ENCODE measurements at regions not wholly inside any gene's neighbourhood (a gene's known extent, or its start where the extent isn't known, plus 50 kb on each side); places are given as distances from the start of the nearest gene placed in this dataset.

DNA sequence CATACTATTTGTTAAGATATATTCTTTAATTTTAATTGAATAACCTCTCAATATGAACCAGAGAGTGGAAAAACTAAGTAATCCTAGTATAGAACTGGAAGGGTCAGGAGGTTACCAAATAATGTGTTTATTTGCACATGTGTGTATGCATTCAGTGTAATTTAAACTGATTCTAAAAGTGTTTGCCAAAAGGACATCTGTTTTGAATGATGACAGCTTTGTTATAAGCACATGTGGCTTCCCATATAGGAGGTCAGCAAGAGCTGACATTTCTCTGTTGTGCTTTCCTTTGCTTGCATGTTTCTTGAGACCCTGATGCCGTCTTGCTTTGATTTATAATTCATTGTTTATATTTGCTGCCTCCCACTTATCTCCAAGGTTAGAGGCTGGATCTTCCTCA is 383.4 kb downstream of the BRINP1 start:
- Histone ChIP-seq H3K4me2 (ENCODE audit: control insufficient read depth, extremely low read depth, insufficient read depth, low read depth, low read length) (no peak overlapping the region), H3K9ac (ENCODE audit: control insufficient read depth, extremely low read depth, insufficient read depth, low read length) (no peak overlapping the region), H3K4me3 (ENCODE audit: control insufficient read depth in 2 of 3, extremely low read depth in 1 of 3, insufficient read depth in 2 of 3, low read depth in 1 of 3, low read length in 3 of 3) (no peak overlapping the region), H3K9me1 (ENCODE audit: control insufficient read depth, extremely low read depth, insufficient read depth, low read length) (no peaks in the 10 kb centered on the region), H4K20me1 (ENCODE audit: control insufficient read depth, extremely low read depth, insufficient read depth, low read length) (no peaks in the 10 kb centered on the region), H2AFZ (ENCODE audit: control insufficient read depth, low read length) (no peak overlapping the region), H3K36me3 (ENCODE audit: control insufficient read depth in 2 of 2, extremely low read depth in 1 of 2, insufficient read depth in 2 of 2, low read length in 2 of 2) (no peaks in the 10 kb centered on the region), H3K4me1 (ENCODE audit: control insufficient read depth, extremely low read depth, insufficient read depth, low read length) (no peaks in the 10 kb centered on the region), H3K79me2 (ENCODE audit: control insufficient read depth, insufficient read depth, low read length) (no peaks in the 10 kb centered on the region), H3K9me3 (ENCODE audit: control insufficient read depth, low read depth, low read length) (no peaks in the 10 kb centered on the region), H3K27me3 (ENCODE audit: control insufficient read depth, extremely low read depth, insufficient read depth, low read length) (no peaks in the 10 kb centered on the region), H3K27ac (ENCODE audit: control insufficient read depth, insufficient read depth, low read length) (no peak overlapping the region)
- TF ChIP-seq, protein P1, sequence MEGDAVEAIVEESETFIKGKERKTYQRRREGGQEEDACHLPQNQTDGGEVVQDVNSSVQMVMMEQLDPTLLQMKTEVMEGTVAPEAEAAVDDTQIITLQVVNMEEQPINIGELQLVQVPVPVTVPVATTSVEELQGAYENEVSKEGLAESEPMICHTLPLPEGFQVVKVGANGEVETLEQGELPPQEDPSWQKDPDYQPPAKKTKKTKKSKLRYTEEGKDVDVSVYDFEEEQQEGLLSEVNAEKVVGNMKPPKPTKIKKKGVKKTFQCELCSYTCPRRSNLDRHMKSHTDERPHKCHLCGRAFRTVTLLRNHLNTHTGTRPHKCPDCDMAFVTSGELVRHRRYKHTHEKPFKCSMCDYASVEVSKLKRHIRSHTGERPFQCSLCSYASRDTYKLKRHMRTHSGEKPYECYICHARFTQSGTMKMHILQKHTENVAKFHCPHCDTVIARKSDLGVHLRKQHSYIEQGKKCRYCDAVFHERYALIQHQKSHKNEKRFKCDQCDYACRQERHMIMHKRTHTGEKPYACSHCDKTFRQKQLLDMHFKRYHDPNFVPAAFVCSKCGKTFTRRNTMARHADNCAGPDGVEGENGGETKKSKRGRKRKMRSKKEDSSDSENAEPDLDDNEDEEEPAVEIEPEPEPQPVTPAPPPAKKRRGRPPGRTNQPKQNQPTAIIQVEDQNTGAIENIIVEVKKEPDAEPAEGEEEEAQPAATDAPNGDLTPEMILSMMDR (optimal IDR thresholded peaks at IDR 0.05 in 1 of 3, IDR thresholded peaks at IDR 0.05 in 1 of 3, conservative IDR thresholded peaks at IDR 0.05 in 1 of 3; ENCODE audit: extremely low read depth in 1 of 3, insufficient read depth in 2 of 3, low read length in 3 of 3): no peak
- TF ChIP-seq EZH2 (IDR thresholded peaks at IDR 0.05; ENCODE audit: low read length): no peak
- FAIRE-seq (no peak), DNase-seq (ENCODE audit: low read depth, low spot score) (no peak)
- dilution Hi-C loops (cut with MboI; ENCODE audit: extremely low pct_ligation_motif_present, low sequenced_read_pairs): no loop called here

DNA sequence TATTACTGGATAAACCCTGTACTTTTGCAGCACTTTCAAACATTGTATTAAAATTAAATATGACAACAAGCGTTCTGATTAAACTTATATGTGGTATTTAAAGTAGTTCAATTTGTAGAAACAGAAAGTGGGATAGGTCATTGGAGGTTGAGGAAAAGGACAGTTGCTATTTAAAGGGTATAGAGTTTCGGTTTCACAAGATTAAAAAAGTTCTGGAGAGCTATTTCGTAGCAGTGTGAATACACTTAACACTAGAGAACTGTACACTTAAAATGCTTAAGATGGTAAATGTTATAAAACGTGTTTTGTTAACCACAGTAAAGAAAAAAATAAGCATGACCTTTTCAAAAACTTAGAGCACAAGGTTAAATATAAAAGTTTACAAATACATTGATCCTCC is 382.1 kb downstream of the BRINP1 start:
- no peak for FAIRE-seq

More for the DNA sequence above, 382.1 kb downstream of the BRINP1 start:
- Histone ChIP-seq H3K27ac (ENCODE audit: control insufficient read depth, insufficient read depth, low read length) (no peak overlapping the region), H3K4me3 (ENCODE audit: control insufficient read depth in 2 of 3, extremely low read depth in 1 of 3, insufficient read depth in 2 of 3, low read depth in 1 of 3, low read length in 3 of 3) (no peak overlapping the region), H3K9ac (ENCODE audit: control insufficient read depth, extremely low read depth, insufficient read depth, low read length) (no peak overlapping the region), H3K9me1 (ENCODE audit: control insufficient read depth, extremely low read depth, insufficient read depth, low read length) (no peaks in the 10 kb centered on the region), H3K4me2 (ENCODE audit: control insufficient read depth, extremely low read depth, insufficient read depth, low read depth, low read length) (no peak overlapping the region), H3K4me1 (ENCODE audit: control insufficient read depth, extremely low read depth, insufficient read depth, low read length) (no peaks in the 10 kb centered on the region), H2AFZ (ENCODE audit: control insufficient read depth, low read length) (no peak overlapping the region), H3K36me3 (ENCODE audit: control insufficient read depth in 2 of 2, extremely low read depth in 1 of 2, insufficient read depth in 2 of 2, low read length in 2 of 2) (no peaks in the 10 kb centered on the region), H4K20me1 (ENCODE audit: control insufficient read depth, extremely low read depth, insufficient read depth, low read length) (no peaks in the 10 kb centered on the region), H3K27me3 (ENCODE audit: control insufficient read depth, extremely low read depth, insufficient read depth, low read length) (no peaks in the 10 kb centered on the region), H3K79me2 (ENCODE audit: control insufficient read depth, insufficient read depth, low read length) (no peaks in the 10 kb centered on the region), H3K9me3 (ENCODE audit: control insufficient read depth, low read depth, low read length) (no peaks in the 10 kb centered on the region)
- dilution Hi-C loops (cut with MboI; ENCODE audit: extremely low pct_ligation_motif_present, low sequenced_read_pairs): no loop called here
- TF ChIP-seq, protein P1 (optimal IDR thresholded peaks at IDR 0.05 in 1 of 3, IDR thresholded peaks at IDR 0.05 in 1 of 3, conservative IDR thresholded peaks at IDR 0.05 in 1 of 3; ENCODE audit: extremely low read depth in 1 of 3, insufficient read depth in 2 of 3, low read length in 3 of 3): no peak
- no peak for TF ChIP-seq EZH2 (IDR thresholded peaks at IDR 0.05; ENCODE audit: low read length)
- no peak for DNase-seq (ENCODE audit: low read depth, low spot score)
